ENCODE measurements at regions not wholly inside any gene's neighbourhood (a gene's known extent, or its start where the extent isn't known, plus 50 kb on each side); places are given as distances from the start of the nearest gene placed in this dataset.

- Mint-ChIP-seq H3K9me3 (ENCODE audit: unreplicated experiment) (peaks cover 2% of the 10 kb centered on the region), H3K4me1 (ENCODE audit: low read depth, unreplicated experiment) (no peaks in the 10 kb centered on the region), H3K27me3 (ENCODE audit: unreplicated experiment) (peaks cover 2% of the 10 kb centered on the region), H3K27ac (ENCODE audit: unreplicated experiment) (no peak overlapping the region), H3K36me3 (ENCODE audit: unreplicated experiment) (no peaks in the 10 kb centered on the region), H3K4me3 (ENCODE audit: unreplicated experiment) (no peak overlapping the region)
- TF ChIP-seq, protein P1, sequence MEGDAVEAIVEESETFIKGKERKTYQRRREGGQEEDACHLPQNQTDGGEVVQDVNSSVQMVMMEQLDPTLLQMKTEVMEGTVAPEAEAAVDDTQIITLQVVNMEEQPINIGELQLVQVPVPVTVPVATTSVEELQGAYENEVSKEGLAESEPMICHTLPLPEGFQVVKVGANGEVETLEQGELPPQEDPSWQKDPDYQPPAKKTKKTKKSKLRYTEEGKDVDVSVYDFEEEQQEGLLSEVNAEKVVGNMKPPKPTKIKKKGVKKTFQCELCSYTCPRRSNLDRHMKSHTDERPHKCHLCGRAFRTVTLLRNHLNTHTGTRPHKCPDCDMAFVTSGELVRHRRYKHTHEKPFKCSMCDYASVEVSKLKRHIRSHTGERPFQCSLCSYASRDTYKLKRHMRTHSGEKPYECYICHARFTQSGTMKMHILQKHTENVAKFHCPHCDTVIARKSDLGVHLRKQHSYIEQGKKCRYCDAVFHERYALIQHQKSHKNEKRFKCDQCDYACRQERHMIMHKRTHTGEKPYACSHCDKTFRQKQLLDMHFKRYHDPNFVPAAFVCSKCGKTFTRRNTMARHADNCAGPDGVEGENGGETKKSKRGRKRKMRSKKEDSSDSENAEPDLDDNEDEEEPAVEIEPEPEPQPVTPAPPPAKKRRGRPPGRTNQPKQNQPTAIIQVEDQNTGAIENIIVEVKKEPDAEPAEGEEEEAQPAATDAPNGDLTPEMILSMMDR (IDR thresholded peaks at IDR 0.05; ENCODE audit: partially characterized antibody, unreplicated experiment): no peak
- DNase-seq: no peak
Measured at GRCh38 chr6:134560019-134560418, 242.1 kb upstream of the SGK1 start.

DNA sequence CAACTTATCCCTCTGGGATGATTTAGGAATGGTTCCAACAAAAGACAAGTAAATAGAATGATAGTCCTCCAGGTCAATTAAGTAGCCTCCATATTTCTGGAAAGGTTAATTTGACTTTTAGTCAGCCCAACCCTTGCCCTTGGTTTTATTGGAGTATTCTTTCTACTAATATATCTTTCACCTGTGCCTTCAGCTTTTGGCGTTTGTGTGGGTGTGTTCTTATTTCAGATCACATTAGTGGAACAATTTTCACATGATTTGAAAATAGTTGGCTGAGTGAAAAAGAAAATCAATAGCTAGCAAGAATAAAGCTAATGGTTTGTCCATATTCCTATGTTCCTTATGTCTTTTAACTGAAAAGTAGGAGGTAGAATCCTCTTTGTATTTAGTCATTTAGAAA is 239.6 kb upstream of the SGK1 start:
- Mint-ChIP-seq H3K4me3 (ENCODE audit: unreplicated experiment) (no peak overlapping the region), H3K27ac (ENCODE audit: unreplicated experiment) (no peak overlapping the region), H3K27me3 (ENCODE audit: unreplicated experiment) (peaks cover 2% of the 10 kb centered on the region), H3K4me1 (ENCODE audit: low read depth, unreplicated experiment) (no peaks in the 10 kb centered on the region), H3K9me3 (ENCODE audit: unreplicated experiment) (peaks cover 2% of the 10 kb centered on the region), H3K36me3 (ENCODE audit: unreplicated experiment) (no peaks in the 10 kb centered on the region)
- DNase-seq: no peak
- TF ChIP-seq, protein P1 (IDR thresholded peaks at IDR 0.05; ENCODE audit: partially characterized antibody, unreplicated experiment): no peak

GRCh38 chr6:134555672-134556071 is 237.8 kb upstream of the SGK1 start:
- peaks cover 2% of the 10 kb centered on the region for H3K9me3 Mint-ChIP-seq (ENCODE audit: unreplicated experiment)
- TF ChIP-seq, protein P1 (IDR thresholded peaks at IDR 0.05; ENCODE audit: partially characterized antibody, unreplicated experiment): no peak
- DNase-seq: no peak
- H3K27me3 Mint-ChIP-seq (ENCODE audit: unreplicated experiment): peaks cover 2% of the 10 kb centered on the region
- H3K4me3 Mint-ChIP-seq (ENCODE audit: unreplicated experiment): no peak overlapping the region
- no peaks in the 10 kb centered on the region for H3K4me1 Mint-ChIP-seq (ENCODE audit: low read depth, unreplicated experiment)
- no peak overlapping the region for H3K27ac Mint-ChIP-seq (ENCODE audit: unreplicated experiment)
- no peaks in the 10 kb centered on the region for H3K36me3 Mint-ChIP-seq (ENCODE audit: unreplicated experiment)

DNA sequence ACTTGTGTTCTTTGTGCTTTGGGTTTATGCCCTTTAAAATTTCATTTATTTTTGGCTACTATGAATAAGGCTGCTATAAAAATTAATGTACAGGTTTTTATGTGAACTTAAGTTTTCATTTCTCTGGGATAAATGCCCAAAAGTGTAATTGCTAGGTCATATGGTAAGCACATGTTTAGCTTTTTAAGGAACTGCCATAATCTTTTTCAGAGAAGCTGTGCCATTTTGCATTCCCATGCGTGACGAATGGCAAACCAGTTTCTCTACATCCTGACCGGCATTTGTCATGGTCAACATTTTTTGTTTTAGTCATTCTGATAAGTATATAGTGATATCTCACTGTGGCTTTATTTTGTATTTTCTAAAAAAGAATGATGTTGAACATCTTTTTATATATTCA is 236.0 kb upstream of the SGK1 start:
- Mint-ChIP-seq H3K4me3 (ENCODE audit: unreplicated experiment) (no peak overlapping the region), H3K4me1 (ENCODE audit: low read depth, unreplicated experiment) (no peaks in the 10 kb centered on the region), H3K9me3 (ENCODE audit: unreplicated experiment) (peaks cover 2% of the 10 kb centered on the region), H3K27me3 (ENCODE audit: unreplicated experiment) (no peaks in the 10 kb centered on the region), H3K36me3 (ENCODE audit: unreplicated experiment) (no peaks in the 10 kb centered on the region), H3K27ac (ENCODE audit: unreplicated experiment) (no peak overlapping the region)
- no peak for DNase-seq
- TF ChIP-seq, protein P1 (IDR thresholded peaks at IDR 0.05; ENCODE audit: partially characterized antibody, unreplicated experiment): no peak

GRCh38 chr6:134551245-134551960 is 233.5 kb upstream of the SGK1 start:
- Mint-ChIP-seq H3K27me3 (ENCODE audit: unreplicated experiment) (no peaks in the 10 kb centered on the region), H3K36me3 (ENCODE audit: unreplicated experiment) (no peaks in the 10 kb centered on the region), H3K27ac (ENCODE audit: unreplicated experiment) (no peak overlapping the region), H3K4me3 (ENCODE audit: unreplicated experiment) (no peak overlapping the region), H3K9me3 (ENCODE audit: unreplicated experiment) (no peaks in the 10 kb centered on the region), H3K4me1 (ENCODE audit: low read depth, unreplicated experiment) (no peaks in the 10 kb centered on the region)
- TF ChIP-seq, protein P1 (IDR thresholded peaks at IDR 0.05; ENCODE audit: partially characterized antibody, unreplicated experiment): no peak
- DNase-seq: no peak

Measured in glutamatergic neuron (in vitro differentiated cells).